Ovary (tissue), 7 donors: ENCODE measurements at regions not wholly inside any gene's neighbourhood (a gene's known extent, or its start where the extent isn't known, plus 50 kb on each side); places are given as distances from the start of the nearest gene placed in this dataset.

Experiments
- DNase-seq, 5 donors: peaks; one replicate each; pipeline ENCODE4 v3.0.0-alpha.2; 2019 to 2020
- H3K27ac ChIP-seq, 2 donors: fragments of 200-600 bp; one replicate each; pipeline versions ENCODE4 v1.5.1 to v1.8.0; 2019 to 2022
- H3K27me3 ChIP-seq: fragments of 200-600 bp; one replicate; pipeline ENCODE4 v1.8.0; 2022
- H3K36me3 ChIP-seq: fragments of 200-600 bp; sonication (generic); one replicate; pipeline ENCODE4 v1.5.1; 2019
- H3K4me1 ChIP-seq: one replicate; pipeline ENCODE4 v1.8.1; 2013; ENCODE audit warnings: mild to moderate bottlenecking, moderate library complexity; ENCODE audit not compliant: insufficient read depth
- H3K4me3 ChIP-seq: fragments of 200-600 bp; sonication (generic); one replicate; pipeline ENCODE4 v1.5.1; 2017
- H3K9me3 ChIP-seq, 2 donors: fragments of 200-600 bp in 1 of 2; sonication (generic) in 1 of 2; one replicate each; pipeline versions ENCODE4 v1.5.1 to v1.8.1; 2013 to 2019; ENCODE audit warnings: mild to moderate bottlenecking in 1 of 2, moderate library complexity in 1 of 2
- CTCF ChIP-seq, 3 donors: fragments of 450-650 bp in 2 of 3; fragments of 200-600 bp in 1 of 3; IDR thresholded peaks; one replicate each; pipeline versions ENCODE4 v1.5.1 to v1.8.0; 2016 to 2022; ENCODE audit warnings: antibody characterized with exemption in 3 of 3, mild to moderate bottlenecking in 1 of 3
- EP300 ChIP-seq: sonication (generic); formaldehyde crosslinking; IDR thresholded peaks from one replicate; pipeline ENCODE4 v1.6.1; 2017; ENCODE audit warnings: antibody characterized with exemption
- POLR2A ChIP-seq: fragments of 450-650 bp; IDR thresholded peaks from one replicate; pipeline ENCODE4 v1.6.1; 2017; ENCODE audit warnings: antibody characterized with exemption, mild to moderate bottlenecking, moderate library complexity
- WGBS, 3 donors: extraction: QIAGEN DNeasy Blood & Tissue Kit in 1 of 3; methylation state at CpG; one replicate each; pipeline versions ENCODE4 v1.1.5 to v1.1.7; 2013 to 2017; 5-methylcytosine and 5-hydroxymethylcytosine counted together
- intact Hi-C, 4 donors: fragments of 100-400 bp; cut with DNase I; formaldehyde crosslinking; loops; one replicate each; pipeline versions ENCODE4 v1.11.0 to v1.15.1; 2022 to 2023
- donor health status: DM: no; HTN: no; CAD: no; lungs with moderate emphysema.
- donor health status: DM: no; HTN: no; CAD: no.
- donor health status: Bipolar disorder and iron deficiency.
- donor health status: DM: no; HTN: no; CAD: no.
- donor health status: DM: yes; HTN: yes; CAD: no.

GRCh38 chr6:165222315-165223025 lies 86.9 kb downstream of the C6orf118 start:
- 81 to 88% (median 81%) methylated on average over 5 of the region's 5 CpGs for WGBS, 3 donors
- no peak for TF ChIP-seq CTCF (IDR thresholded peaks at IDR 0.05)
- TF ChIP-seq POLR2A = no peak
- no peak for TF ChIP-seq EP300
- no peak overlapping the region for H3K27ac ChIP-seq
- H3K36me3 ChIP-seq = no peaks in the 10 kb centered on the region
- H3K4me3 ChIP-seq = no peak overlapping the region
- no peaks in the 10 kb centered on the region for H3K4me1 ChIP-seq
- no peak for DNase-seq
- H3K27me3 ChIP-seq = no peaks in the 10 kb centered on the region
- H3K9me3 ChIP-seq = no peaks in the 10 kb centered on the region
- intact Hi-C loops = no loop called here

DNA sequence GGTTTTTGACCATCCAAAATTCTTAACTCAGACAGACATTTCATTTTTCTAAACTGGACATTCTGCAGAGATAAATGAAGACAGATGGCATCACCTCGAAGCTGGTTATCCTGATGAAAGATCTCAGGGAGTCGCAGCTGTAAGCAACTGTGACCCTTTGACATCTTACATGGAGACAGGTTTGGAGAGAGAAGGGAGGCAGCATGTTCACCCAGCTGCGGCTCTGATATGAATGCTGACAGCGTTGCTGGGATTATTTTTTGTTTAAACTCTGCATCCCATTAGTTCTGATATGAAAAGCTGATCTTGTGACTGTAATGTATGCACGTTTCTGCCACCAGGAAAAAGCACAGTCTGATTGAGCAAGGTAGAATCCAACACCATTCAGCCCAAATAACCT lies 89.4 kb downstream of the C6orf118 start:
- WGBS, 3 donors = 7 to 14% (median 11%) methylated on average over 5 of the region's 5 CpGs
- Histone ChIP-seq H3K9me3 (no peaks in the 10 kb centered on the region), H3K4me3 (no peak overlapping the region), H3K27me3 (no peaks in the 10 kb centered on the region), H3K4me1 (no peaks in the 10 kb centered on the region), H3K27ac (no peak overlapping the region), H3K36me3 (no peaks in the 10 kb centered on the region)
- TF ChIP-seq EP300 (no peak), POLR2A (no peak), CTCF (IDR thresholded peaks at IDR 0.05) (no peak)
- intact Hi-C loops = no loop called here
- no peak for DNase-seq

- H3K27me3 ChIP-seq = no peaks in the 10 kb centered on the region
- no peak for TF ChIP-seq CTCF (IDR thresholded peaks at IDR 0.05)
- TF ChIP-seq POLR2A = no peak
- TF ChIP-seq EP300 = no peak
- H3K4me1 ChIP-seq = no peaks in the 10 kb centered on the region
- H3K9me3 ChIP-seq = no peaks in the 10 kb centered on the region
- no peak overlapping the region for H3K27ac ChIP-seq
- intact Hi-C loops = no loop called here
- no peak overlapping the region for H3K4me3 ChIP-seq
- H3K36me3 ChIP-seq = no peaks in the 10 kb centered on the region
- 26 to 39% (median 28%) methylated on average over 4 of the region's 4 CpGs for WGBS, 3 donors
- no peak for DNase-seq
These were observed 89.8 kb downstream of the C6orf118 start for GRCh38 chr6:165219629-165220028.

- no peaks in the 10 kb centered on the region for H3K36me3 ChIP-seq
- intact Hi-C loops = no loop called here
- no peak overlapping the region for H3K4me3 ChIP-seq
- H3K27ac ChIP-seq = no peak overlapping the region
- WGBS, 3 donors = 42 to 45% (median 43%) methylated on average over 3 of the region's 3 CpGs
- TF ChIP-seq EP300 = no peak
- H3K27me3 ChIP-seq = no peaks in the 10 kb centered on the region
- H3K9me3 ChIP-seq = no peaks in the 10 kb centered on the region
- no peak for DNase-seq
- H3K4me1 ChIP-seq = no peaks in the 10 kb centered on the region
These were observed 90.6 kb downstream of the C6orf118 start for GRCh38 chr6:165218829-165219228.

GRCh38 chr6:165206798-165207197 lies 102.6 kb downstream of the C6orf118 start:
- no peak for DNase-seq
- no peaks in the 10 kb centered on the region for H3K4me1 ChIP-seq
- H3K4me3 ChIP-seq = no peak overlapping the region
- H3K36me3 ChIP-seq = no peaks in the 10 kb centered on the region
- H3K27me3 ChIP-seq = no peaks in the 10 kb centered on the region
- intact Hi-C loops = no loop called here
- TF ChIP-seq CTCF (IDR thresholded peaks at IDR 0.05) (no peak), POLR2A (no peak), EP300 (no peak)
- no peak overlapping the region for H3K27ac ChIP-seq
- H3K9me3 ChIP-seq = no peaks in the 10 kb centered on the region
- WGBS, 3 donors = 80 to 92% (median 83%) methylated on average over 2 of the region's 2 CpGs
